ENCODE measurements at regions not wholly inside any gene's neighbourhood (a gene's known extent, or its start where the extent isn't known, plus 50 kb on each side); places are given as distances from the start of the nearest gene placed in this dataset.

DNA sequence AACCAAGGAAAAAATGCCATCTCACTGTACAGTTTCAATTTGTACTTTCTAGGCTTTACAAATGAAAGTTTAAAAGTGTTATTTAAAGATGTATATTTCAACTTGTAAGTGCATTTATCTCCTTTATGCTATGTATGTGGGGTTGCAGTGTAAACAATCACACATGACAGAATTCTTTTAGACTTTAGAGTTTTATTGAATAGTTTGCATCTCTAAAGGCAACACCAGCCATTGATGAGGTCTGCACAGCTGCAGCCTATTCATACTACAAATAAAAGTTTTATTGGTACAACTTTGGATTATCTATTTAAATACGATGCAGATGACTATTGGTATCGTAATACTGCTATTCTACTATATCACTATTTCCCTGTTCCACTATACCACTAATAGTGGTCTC, 894.4 kb upstream of the B3GALT2 start:
- TF ChIP-seq, protein P1, sequence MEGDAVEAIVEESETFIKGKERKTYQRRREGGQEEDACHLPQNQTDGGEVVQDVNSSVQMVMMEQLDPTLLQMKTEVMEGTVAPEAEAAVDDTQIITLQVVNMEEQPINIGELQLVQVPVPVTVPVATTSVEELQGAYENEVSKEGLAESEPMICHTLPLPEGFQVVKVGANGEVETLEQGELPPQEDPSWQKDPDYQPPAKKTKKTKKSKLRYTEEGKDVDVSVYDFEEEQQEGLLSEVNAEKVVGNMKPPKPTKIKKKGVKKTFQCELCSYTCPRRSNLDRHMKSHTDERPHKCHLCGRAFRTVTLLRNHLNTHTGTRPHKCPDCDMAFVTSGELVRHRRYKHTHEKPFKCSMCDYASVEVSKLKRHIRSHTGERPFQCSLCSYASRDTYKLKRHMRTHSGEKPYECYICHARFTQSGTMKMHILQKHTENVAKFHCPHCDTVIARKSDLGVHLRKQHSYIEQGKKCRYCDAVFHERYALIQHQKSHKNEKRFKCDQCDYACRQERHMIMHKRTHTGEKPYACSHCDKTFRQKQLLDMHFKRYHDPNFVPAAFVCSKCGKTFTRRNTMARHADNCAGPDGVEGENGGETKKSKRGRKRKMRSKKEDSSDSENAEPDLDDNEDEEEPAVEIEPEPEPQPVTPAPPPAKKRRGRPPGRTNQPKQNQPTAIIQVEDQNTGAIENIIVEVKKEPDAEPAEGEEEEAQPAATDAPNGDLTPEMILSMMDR (IDR thresholded peaks at IDR 0.05; ENCODE audit: low read depth, low read length, poor library complexity, severe bottlenecking): no peak
- TF ChIP-seq EZH2phosphoT487 (IDR thresholded peaks at IDR 0.05; ENCODE audit: borderline replicate concordance, low read length): no peak
